Testis (tissue), 2 donors: ENCODE measurements at regions not wholly inside any gene's neighbourhood (a gene's known extent, or its start where the extent isn't known, plus 50 kb on each side); places are given as distances from the start of the nearest gene placed in this dataset.
"Not testable (repeated sequence)": the region's sequence is repeated elsewhere in the genome, so short reads cannot be mapped to it uniquely, and the experiment has no call there.

Source experiments
- DNase-seq: peaks from one replicate; pipeline ENCODE4 v3.0.0-alpha.2; 2019
- H3K27ac ChIP-seq, 2 donors: fragments of 200-600 bp; sonication (generic); one replicate each; pipeline ENCODE4 v1.5.1; 2019
- H3K27me3 ChIP-seq: fragments of 200-600 bp; sonication (generic); one replicate; pipeline ENCODE4 v1.5.1; 2019
- H3K36me3 ChIP-seq: fragments of 200-600 bp; sonication (generic); one replicate; pipeline ENCODE4 v1.5.1; 2017; ENCODE audit warnings: low read depth; ENCODE audit errors: missing control alignments
- H3K4me1 ChIP-seq: fragments of 200-600 bp; sonication (generic); one replicate; pipeline ENCODE4 v1.5.1; 2019
- H3K4me3 ChIP-seq, 2 donors: fragments of 200-600 bp; sonication (generic); one replicate each; pipeline ENCODE4 v1.5.1; 2017 to 2019
- H3K9me3 ChIP-seq: fragments of 200-600 bp; sonication (generic); one replicate; pipeline ENCODE4 v1.5.1; 2017
- CTCF ChIP-seq, 3 experiments: fragments of 450-650 bp in 2 of 3; fragments of 200-600 bp in 1 of 3; sonication (generic) in 1 of 3; IDR thresholded peaks; one replicate each; pipeline ENCODE4 v1.5.1; 2016 to 2019; ENCODE audit warnings: antibody characterized with exemption in 3 of 3, mild to moderate bottlenecking in 2 of 3, moderate library complexity in 1 of 3
- POLR2A ChIP-seq: fragments of 450-650 bp; IDR thresholded peaks from one replicate; pipeline ENCODE4 v1.6.1; 2017; ENCODE audit warnings: antibody characterized with exemption, mild to moderate bottlenecking, moderate library complexity
- WGBS, 2 donors: methylation state at CpG; one replicate each; pipeline ENCODE4 v1.1.5; 2018; 5-methylcytosine and 5-hydroxymethylcytosine counted together
- intact Hi-C: fragments of 100-400 bp; cut with DNase I; formaldehyde crosslinking; loops from one replicate; pipeline ENCODE4 v1.15.1; 2023; ENCODE audit warnings: low total_unique reads

- no peak for TF ChIP-seq POLR2A
- no peak for TF ChIP-seq CTCF (IDR thresholded peaks at IDR 0.05)
- intact Hi-C loops: no loop called here
- H3K36me3 ChIP-seq: no peaks in the 10 kb centered on the region
- H3K4me1 ChIP-seq: peaks cover 12% of the 10 kb centered on the region
- peak; percentile 40 for DNase-seq
- H3K27me3 ChIP-seq: no peaks in the 10 kb centered on the region
- H3K4me3 ChIP-seq: no peak overlapping the region
- 51 to 66% methylated on average over 16 of the region's 16 CpGs for WGBS, 2 donors
- H3K27ac ChIP-seq: no peak overlapping the region
- H3K9me3 ChIP-seq: no peaks in the 10 kb centered on the region
Measured at GRCh38 chr1:229863651-229864545, 203.1 kb upstream of the GALNT2 start.

GRCh38 chr1:229864686-229865230 is 202.3 kb upstream of the GALNT2 start:
- peak overlapping the region in 1 of 2 donors; percentile 48 for H3K4me3 ChIP-seq
- 72 to 75% methylated on average over 15 of the region's 15 CpGs for WGBS, 2 donors
- no peak for DNase-seq
- H3K36me3 ChIP-seq: no peaks in the 10 kb centered on the region
- no peak for TF ChIP-seq CTCF (IDR thresholded peaks at IDR 0.05)
- TF ChIP-seq POLR2A: no peak
- no peak overlapping the region for H3K27ac ChIP-seq
- no peaks in the 10 kb centered on the region for H3K9me3 ChIP-seq
- H3K27me3 ChIP-seq: no peaks in the 10 kb centered on the region
- intact Hi-C loops: no loop called here
- peaks cover 12% of the 10 kb centered on the region for H3K4me1 ChIP-seq

- H3K27ac ChIP-seq, DNase-seq, intact Hi-C loops, H3K9me3 ChIP-seq, H3K36me3 ChIP-seq, H3K27me3 ChIP-seq: not testable (repeated sequence)
- WGBS, 2 donors: 57 to 75% methylated on average over 6 to 22 of the region's 32 CpGs
- Histone ChIP-seq H3K4me1 (peaks cover 12% of the 10 kb centered on the region), H3K4me3 (peak overlapping the region in 1 of 2 donors; percentile 48)
Measured at GRCh38 chr1:229865321-229865720, 201.7 kb upstream of the GALNT2 start.

- no peaks in the 10 kb centered on the region for H3K27me3 ChIP-seq
- H3K4me1 ChIP-seq: peaks cover 9% of the 10 kb centered on the region
- no peaks in the 10 kb centered on the region for H3K36me3 ChIP-seq
- TF ChIP-seq POLR2A (no peak), CTCF (IDR thresholded peaks at IDR 0.05) (no peak)
- H3K4me3 ChIP-seq: no peak overlapping the region
- no peak overlapping the region for H3K27ac ChIP-seq
- intact Hi-C loops: no loop called here
- DNase-seq: no peak
- H3K9me3 ChIP-seq: no peaks in the 10 kb centered on the region
- 95% methylated on average over 3 of the region's 3 CpGs for WGBS, 2 donors
Measured at GRCh38 chr1:229867726-229868125, 199.3 kb upstream of the GALNT2 start.

DNA sequence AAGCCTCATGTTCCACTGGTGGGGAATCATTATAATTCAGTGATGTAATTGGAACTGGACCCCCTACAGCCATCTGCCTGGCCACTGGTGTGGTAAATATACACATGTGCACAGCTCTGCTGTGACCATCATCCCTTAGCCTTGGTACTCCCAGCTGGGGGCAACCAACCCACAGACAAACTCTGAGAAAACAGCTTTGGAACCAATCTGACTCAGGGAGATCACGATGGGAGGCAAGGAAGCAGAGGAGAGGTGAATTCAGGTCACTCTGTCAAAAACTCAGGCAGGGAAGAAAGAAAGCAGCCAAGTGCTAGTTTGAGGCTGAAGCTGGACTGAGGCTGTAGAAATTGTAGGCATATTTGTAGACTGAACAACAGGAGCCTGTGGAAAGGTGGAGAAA is 197.8 kb upstream of the GALNT2 start:
- TF ChIP-seq POLR2A (no peak), CTCF (IDR thresholded peaks at IDR 0.05) (no peak)
- no peak for DNase-seq
- H3K27me3 ChIP-seq: no peaks in the 10 kb centered on the region
- H3K4me1 ChIP-seq: peaks cover under 1% of the 10 kb centered on the region
- no peak overlapping the region for H3K4me3 ChIP-seq
- intact Hi-C loops: no loop called here
- WGBS, 2 donors: 57 to 63% methylated on average over 1 of the region's 1 CpG
- H3K36me3 ChIP-seq: no peaks in the 10 kb centered on the region
- H3K9me3 ChIP-seq: no peaks in the 10 kb centered on the region
- H3K27ac ChIP-seq: no peak overlapping the region
